Suprapubic skin (tissue), 4 donors: ENCODE measurements at regions not wholly inside any gene's neighbourhood (a gene's known extent, or its start where the extent isn't known, plus 50 kb on each side); places are given as distances from the start of the nearest gene placed in this dataset.

Source experiments
- EP300 ChIP-seq: sonication (generic); formaldehyde crosslinking; IDR thresholded peaks from one replicate; pipeline ENCODE4 v1.6.1; 2017; ENCODE audit warnings: antibody characterized with exemption
- POLR2A ChIP-seq, 2 donors: fragments of 450-650 bp; IDR thresholded peaks; one replicate each; pipeline ENCODE4 v1.6.1; 2017; ENCODE audit warnings: antibody characterized with exemption in 2 of 2, mild to moderate bottlenecking in 2 of 2, moderate library complexity in 2 of 2
- POLR2AphosphoS5 ChIP-seq, 3 donors: sonication (generic); formaldehyde crosslinking; IDR thresholded peaks; one replicate each; pipeline ENCODE4 v1.6.1; 2017; ENCODE audit warnings: antibody characterized with exemption in 3 of 3
- TF ChIP-seq, protein P1 (sequence below), 2 donors: fragments of 200-600 bp in 1 of 2; fragments of 450-650 bp in 1 of 2; sonication (generic) in 1 of 2; IDR thresholded peaks; one replicate each; pipeline ENCODE4 v1.5.1; 2016 to 2019; ENCODE audit warnings: antibody characterized with exemption in 2 of 2, mild to moderate bottlenecking in 1 of 2, moderate library complexity in 1 of 2

DNA sequence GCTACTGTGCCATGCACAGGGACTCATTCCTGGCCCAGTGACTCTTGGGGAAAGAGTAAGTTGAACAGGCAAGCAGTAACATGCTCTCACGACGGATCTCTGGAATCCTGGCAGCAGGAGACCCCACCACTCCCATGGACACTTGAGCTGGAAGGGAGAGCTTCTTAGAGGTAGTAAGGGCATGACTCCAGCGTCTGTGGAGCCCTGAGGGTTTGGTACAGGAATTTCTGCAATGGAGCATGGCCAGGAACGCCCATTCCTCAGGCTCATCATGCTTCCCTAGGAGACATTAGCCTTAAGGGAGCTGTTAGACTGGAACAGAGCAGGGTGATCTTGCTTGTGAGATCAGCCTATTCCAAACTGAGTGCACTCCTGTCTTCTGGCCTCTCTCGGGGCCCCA, 212.9 kb downstream of the MAT2B start:
- TF ChIP-seq, protein P1, sequence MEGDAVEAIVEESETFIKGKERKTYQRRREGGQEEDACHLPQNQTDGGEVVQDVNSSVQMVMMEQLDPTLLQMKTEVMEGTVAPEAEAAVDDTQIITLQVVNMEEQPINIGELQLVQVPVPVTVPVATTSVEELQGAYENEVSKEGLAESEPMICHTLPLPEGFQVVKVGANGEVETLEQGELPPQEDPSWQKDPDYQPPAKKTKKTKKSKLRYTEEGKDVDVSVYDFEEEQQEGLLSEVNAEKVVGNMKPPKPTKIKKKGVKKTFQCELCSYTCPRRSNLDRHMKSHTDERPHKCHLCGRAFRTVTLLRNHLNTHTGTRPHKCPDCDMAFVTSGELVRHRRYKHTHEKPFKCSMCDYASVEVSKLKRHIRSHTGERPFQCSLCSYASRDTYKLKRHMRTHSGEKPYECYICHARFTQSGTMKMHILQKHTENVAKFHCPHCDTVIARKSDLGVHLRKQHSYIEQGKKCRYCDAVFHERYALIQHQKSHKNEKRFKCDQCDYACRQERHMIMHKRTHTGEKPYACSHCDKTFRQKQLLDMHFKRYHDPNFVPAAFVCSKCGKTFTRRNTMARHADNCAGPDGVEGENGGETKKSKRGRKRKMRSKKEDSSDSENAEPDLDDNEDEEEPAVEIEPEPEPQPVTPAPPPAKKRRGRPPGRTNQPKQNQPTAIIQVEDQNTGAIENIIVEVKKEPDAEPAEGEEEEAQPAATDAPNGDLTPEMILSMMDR (IDR thresholded peaks at IDR 0.05) = no peak
- no peak for TF ChIP-seq POLR2A (IDR thresholded peaks at IDR 0.05)
- no peak for TF ChIP-seq POLR2AphosphoS5 (IDR thresholded peaks at IDR 0.05)
- no peak for TF ChIP-seq EP300
